SK-N-SH (cell line): ENCODE measurements at regions not wholly inside any gene's neighbourhood (a gene's known extent, or its start where the extent isn't known, plus 50 kb on each side); places are given as distances from the start of the nearest gene placed in this dataset.

Experiments used
- CTCF ChIP-seq: fragments of 200-600 bp; sonication (generic); IDR thresholded peaks from 2 replicates; pipeline ENCODE4 v1.6.1; 2017; ENCODE audit warnings: antibody characterized with exemption, mild to moderate bottlenecking, moderate library complexity
- EP300 ChIP-seq, 2 experiments: IDR thresholded peaks; 2 replicates each; pipeline versions ENCODE4 v1.4.0 to v1.6.1; 2012; ENCODE audit warnings: borderline replicate concordance in 1 of 2, low read depth in 1 of 2, low read length in 1 of 2
- EZH2phosphoT487 ChIP-seq: fragments of 200-600 bp; sonication (generic); IDR thresholded peaks from 2 replicates; pipeline ENCODE4 v1.6.1; 2017; ENCODE audit warnings: low read depth, mixed run types, mild to moderate bottlenecking, antibody characterized with exemption, moderate library complexity, borderline replicate concordance
- FOXJ3 ChIP-seq: sonication (generic); formaldehyde crosslinking; IDR thresholded peaks from 2 replicates; pipeline ENCODE4 v1.5.1; 2020; ENCODE audit warnings: mild to moderate bottlenecking, missing genetic modification reagents
- GATA2 ChIP-seq: sonication (generic); formaldehyde crosslinking; IDR thresholded peaks from 2 replicates; pipeline ENCODE4 v1.5.0; 2020; ENCODE audit warnings: mild to moderate bottlenecking, missing genetic modification reagents
- JUND ChIP-seq: IDR thresholded peaks from 2 replicates; pipeline ENCODE4 v1.4.0; 2012
- NFIC ChIP-seq: IDR thresholded peaks from 2 replicates; pipeline ENCODE4 v1.4.0; 2012; ENCODE audit warnings: borderline replicate concordance
- POLR2AphosphoS5 ChIP-seq: IDR thresholded peaks from 2 replicates; pipeline ENCODE4 v1.6.1; 2012; ENCODE audit warnings: low read depth, low read length
- REST ChIP-seq: IDR thresholded peaks from 2 replicates; pipeline ENCODE4 v1.6.1; 2012; ENCODE audit warnings: mild to moderate bottlenecking, low read depth, low read length, moderate library complexity
- TAF1 ChIP-seq: IDR thresholded peaks from 2 replicates; pipeline ENCODE4 v1.6.1; 2012; ENCODE audit warnings: low read depth, mild to moderate bottlenecking, low read length, moderate library complexity, borderline replicate concordance
- TCF12 ChIP-seq: IDR thresholded peaks from 2 replicates; pipeline ENCODE4 v1.4.0; 2012
- USF1 ChIP-seq: IDR thresholded peaks from 2 replicates; pipeline ENCODE4 v1.4.0; 2012; ENCODE audit warnings: low read depth, borderline replicate concordance
- USF2 ChIP-seq: fragments of 150-350 bp; IDR thresholded peaks from 2 replicates; pipeline ENCODE4 v1.6.1; 2017; ENCODE audit warnings: antibody characterized with exemption, low read length, low read depth, borderline replicate concordance
- YY1 ChIP-seq: IDR thresholded peaks from 2 replicates; pipeline ENCODE4 v1.4.0; 2012; ENCODE audit warnings: low read depth, mild to moderate bottlenecking

GRCh38 chr2:53230691-53231090 lies 536.9 kb upstream of the CHAC2 start:
- no peak for TF ChIP-seq TCF12
- no peak for TF ChIP-seq EZH2phosphoT487
- TF ChIP-seq JUND = no peak
- TF ChIP-seq CTCF = no peak
- no peak for TF ChIP-seq POLR2AphosphoS5
- no peak for TF ChIP-seq YY1
- TF ChIP-seq FOXJ3 (CRISPR knock-in tag) = no peak
- no peak for TF ChIP-seq TAF1
- TF ChIP-seq EP300 (IDR thresholded peaks at IDR 0.05; ENCODE audit: borderline replicate concordance in 1 of 2, low read depth in 1 of 2, low read length in 1 of 2) = no peak
- TF ChIP-seq REST = no peak
- no peak for TF ChIP-seq USF1
- TF ChIP-seq NFIC = no peak
- TF ChIP-seq USF2 = no peak
- no peak for TF ChIP-seq GATA2 (CRISPR knock-in tag)
